Fibroblast of gingiva (primary cell): ENCODE measurements at regions not wholly inside any gene's neighbourhood (a gene's known extent, or its start where the extent isn't known, plus 50 kb on each side); places are given as distances from the start of the nearest gene placed in this dataset.

ENCODE experiments used
- DNase-seq: peaks from one replicate; pipeline ENCODE4 v3.0.0-alpha.2; 2011; ENCODE audit warnings: low read depth

DNA sequence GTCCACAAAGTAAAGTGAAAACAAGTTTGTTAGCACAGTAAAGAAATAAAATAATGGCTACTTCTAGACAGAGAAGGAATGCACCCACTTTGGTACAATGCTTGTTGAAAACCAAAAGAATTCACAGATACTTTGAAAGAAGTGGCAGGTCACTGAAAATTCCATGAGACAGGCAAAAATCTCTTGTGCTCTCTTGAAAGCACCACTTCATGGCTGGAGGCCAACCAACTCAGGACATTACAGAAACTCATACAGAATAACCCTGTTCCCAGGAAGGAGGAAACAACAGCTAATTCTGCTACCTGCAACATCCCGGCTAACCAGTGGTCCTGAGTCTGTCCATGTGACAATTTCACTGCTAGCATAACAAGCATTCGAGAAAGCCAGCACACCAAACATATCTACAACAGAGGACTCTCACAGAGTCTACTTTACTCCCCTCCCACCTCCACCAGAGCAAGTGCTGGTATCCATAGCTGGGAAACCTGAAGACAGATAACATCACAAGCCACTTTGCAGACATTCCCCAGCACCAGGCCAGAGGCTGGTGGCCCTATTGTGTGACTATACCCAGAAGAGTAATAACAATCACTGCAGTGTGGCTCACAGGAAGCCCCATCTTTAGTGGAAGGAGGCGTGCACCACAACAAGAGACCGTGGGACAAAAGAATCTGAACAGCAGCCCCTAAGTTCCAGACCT lies 255.3 kb upstream of the SLITRK3 start:
- no peak for DNase-seq

- no peak for DNase-seq
These were observed 250.4 kb upstream of the SLITRK3 start for GRCh38 chr3:165446555-165446954.

- DNase-seq, result no peak
These were observed 248.6 kb upstream of the SLITRK3 start for GRCh38 chr3:165444745-165445144.

GRCh38 chr3:165443664-165444063 lies 247.5 kb upstream of the SLITRK3 start:
- DNase-seq, result no peak

DNA sequence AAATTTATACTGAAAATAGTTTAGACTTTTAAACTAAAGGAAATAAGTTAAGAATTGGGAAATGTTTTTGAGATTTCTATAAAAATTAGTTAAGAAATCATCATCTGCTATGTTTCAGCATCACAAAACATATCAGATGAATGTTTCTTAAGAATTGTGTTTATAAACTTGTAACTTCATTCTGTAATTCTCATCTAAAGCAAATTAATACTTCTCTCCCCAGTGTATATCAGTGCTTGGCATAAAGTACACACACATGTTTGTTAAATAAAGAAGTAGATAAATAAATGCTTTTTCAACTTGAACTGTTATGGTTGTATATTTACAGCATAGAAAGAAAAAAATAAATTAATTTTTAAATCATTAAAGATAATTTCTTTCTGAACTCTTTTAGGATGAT lies 245.9 kb upstream of the SLITRK3 start:
- DNase-seq, result no peak

GRCh38 chr3:165440380-165440779 lies 244.2 kb upstream of the SLITRK3 start:
- no peak for DNase-seq

DNA sequence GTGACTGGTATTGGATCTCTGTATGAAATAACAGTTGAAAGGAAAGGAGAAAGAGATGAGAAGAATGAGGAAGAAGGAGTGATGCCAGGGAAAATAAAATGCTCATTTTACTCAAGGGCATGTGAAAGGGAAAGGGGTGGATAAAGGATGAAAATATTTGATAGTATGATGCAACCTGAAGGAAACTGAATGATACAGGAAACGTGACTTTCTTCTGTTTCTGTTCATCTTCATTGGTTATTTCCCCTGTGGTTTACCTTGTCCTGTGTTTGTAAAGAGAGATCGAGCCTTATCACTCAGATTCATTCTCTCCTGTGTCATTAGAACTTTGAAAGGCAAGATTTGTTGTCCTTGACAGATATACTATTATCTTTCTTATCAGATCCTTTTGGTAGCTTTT lies 243.6 kb upstream of the SLITRK3 start:
- DNase-seq, result no peak

DNA sequence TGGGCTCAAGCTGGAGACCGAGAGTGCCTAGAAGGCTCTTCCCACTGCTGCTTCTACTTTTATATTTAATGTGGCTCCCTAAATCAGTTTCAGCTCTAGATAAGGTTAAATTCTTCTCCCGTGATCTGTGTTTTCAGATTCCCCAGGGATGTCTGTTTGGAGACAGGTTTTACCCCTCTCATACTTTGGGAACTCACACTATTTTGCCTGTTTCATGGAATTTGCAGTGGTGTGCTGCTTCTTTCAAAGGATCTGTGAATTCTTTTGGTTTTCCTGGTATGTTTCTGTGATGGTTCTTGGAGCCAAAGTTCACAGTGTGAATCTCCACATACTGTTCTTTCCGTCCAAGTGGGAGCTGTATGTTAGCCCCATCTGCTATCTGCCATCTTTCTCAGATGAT lies 238.3 kb upstream of the SLITRK3 start:
- DNase-seq, result no peak

DNA sequence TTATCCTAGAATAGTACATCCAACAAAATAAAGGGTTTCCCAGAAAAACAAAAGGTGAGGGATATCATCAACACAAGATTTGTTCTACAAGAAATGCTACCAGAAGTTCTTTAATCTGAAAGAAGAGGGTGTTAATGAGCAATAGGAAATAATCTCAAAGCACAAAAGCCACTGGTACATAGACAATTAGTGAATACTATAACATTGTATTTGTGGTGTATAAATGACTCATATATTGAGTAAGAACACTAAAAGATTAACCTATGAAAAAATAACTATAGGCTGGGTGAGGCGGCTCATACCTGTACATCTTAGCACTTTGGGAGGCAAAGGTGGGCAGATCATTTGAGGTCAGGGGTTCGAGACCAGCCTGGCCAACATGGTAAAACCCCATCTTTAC lies 210.2 kb upstream of the SLITRK3 start:
- DNase-seq, result no peak

GRCh38 chr3:165404357-165405027 lies 208.3 kb upstream of the SLITRK3 start:
- no peak for DNase-seq

GRCh38 chr3:165403666-165404065 lies 207.5 kb upstream of the SLITRK3 start:
- DNase-seq, result no peak

DNA sequence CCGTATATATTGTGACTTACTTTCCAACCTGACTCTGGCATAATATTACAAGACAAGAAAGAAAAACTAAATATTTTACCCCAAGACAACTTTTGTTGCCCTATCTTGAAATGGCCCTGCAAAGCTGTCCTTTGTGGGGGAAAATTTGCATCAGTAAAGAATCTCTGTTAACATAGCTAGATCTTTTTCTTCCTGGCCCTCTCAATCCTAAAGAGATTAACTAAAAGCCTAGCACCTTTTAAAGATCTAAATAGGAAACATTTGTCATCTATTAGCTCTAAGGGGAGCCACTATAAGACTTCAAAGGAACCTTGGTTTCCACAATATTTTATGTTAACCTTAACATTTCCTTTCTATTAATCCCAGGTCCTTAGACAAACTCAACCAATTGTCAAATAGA lies 199.0 kb upstream of the SLITRK3 start:
- no peak for DNase-seq

- DNase-seq, result no peak
These were observed 197.3 kb upstream of the SLITRK3 start for GRCh38 chr3:165393461-165393860.

DNA sequence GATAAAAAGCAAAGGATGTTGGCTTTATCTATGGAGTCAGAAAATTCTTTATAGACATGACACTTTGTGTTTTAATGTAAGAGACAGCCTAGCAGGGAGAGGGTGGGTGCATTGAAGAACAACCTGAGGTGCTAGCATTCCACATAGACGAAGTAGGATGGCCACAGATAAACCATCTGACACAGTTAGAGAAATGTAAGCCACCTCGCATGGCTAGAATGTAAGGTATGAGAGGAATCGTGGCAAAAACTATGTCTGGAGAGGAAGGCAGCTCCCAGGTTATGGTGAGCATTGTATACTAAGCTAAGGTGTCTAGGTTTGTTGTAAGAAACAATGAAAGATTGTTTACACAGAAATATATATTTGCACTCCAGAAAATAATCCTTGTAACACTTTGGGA lies 194.0 kb upstream of the SLITRK3 start:
- DNase-seq, result no peak

- DNase-seq, result no peak
These were observed 193.5 kb upstream of the SLITRK3 start for GRCh38 chr3:165389653-165390052.

DNA sequence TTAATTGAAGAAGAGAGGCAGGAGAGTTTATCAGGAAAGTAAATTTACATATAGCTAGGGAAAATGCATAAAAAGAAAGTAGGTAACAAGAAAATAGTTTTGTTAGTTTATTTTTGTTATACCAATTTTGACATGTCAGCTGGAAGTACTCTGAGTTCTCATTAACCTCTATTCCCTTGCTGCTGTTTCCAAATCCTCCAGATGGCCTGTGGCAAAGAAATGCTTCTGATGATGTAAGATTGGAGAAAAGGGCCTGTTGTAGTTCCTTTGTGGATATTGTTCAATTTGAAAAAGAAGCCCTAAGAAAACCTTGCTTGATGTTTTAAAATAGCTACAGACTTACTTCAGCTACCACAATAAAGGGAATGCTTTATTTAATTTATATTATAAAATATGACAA lies 192.9 kb upstream of the SLITRK3 start:
- DNase-seq, result peak; percentile 58

DNA sequence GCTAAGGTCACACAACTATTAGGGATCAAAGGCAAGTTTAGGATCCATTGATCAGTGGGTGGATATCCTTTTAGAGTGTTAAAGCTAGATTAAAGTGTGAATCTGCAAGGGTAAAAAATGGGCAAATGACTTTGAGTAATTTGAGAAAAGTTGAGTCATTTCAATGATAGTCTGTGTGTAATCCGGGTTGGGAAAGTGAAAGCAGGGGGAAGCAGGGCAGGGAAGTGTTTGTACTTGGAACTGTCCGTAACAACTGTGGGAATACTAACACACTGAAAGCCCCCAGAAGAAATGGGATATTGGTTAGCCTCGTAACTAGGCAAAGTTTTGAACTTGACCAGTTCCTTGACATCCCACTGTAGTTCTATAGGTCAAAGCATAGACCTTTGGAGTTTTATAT lies 187.2 kb upstream of the SLITRK3 start:
- no peak for DNase-seq

DNA sequence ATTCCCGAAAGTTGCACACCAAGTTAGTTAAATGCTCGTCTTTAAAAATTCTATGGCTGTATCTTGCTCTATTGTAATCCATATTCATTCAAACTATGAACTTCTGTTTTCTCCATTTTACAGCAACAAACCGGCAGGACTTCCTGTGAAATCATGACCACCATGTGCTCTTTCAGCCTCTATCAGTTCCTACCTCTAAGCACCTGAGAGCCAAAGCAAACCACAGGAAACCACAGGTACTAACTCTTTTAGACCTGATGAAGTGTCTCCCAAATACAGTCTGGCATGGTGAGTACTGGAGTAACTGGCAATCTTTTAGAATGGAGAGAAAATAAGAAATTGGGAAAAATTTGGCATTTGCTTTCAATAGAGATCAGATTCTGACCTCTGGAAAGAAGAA lies 186.5 kb upstream of the SLITRK3 start:
- no peak for DNase-seq

GRCh38 chr3:165378761-165379160 lies 182.6 kb upstream of the SLITRK3 start:
- DNase-seq, result no peak

- no peak for DNase-seq
These were observed 162.8 kb upstream of the SLITRK3 start for GRCh38 chr3:165359005-165359404.

- no peak for DNase-seq
These were observed 159.1 kb upstream of the SLITRK3 start for GRCh38 chr3:165355316-165355715.

- DNase-seq, result no peak
These were observed 151.3 kb upstream of the SLITRK3 start for GRCh38 chr3:165347526-165347925.

GRCh38 chr3:165346503-165346902 lies 150.3 kb upstream of the SLITRK3 start:
- no peak for DNase-seq

DNA sequence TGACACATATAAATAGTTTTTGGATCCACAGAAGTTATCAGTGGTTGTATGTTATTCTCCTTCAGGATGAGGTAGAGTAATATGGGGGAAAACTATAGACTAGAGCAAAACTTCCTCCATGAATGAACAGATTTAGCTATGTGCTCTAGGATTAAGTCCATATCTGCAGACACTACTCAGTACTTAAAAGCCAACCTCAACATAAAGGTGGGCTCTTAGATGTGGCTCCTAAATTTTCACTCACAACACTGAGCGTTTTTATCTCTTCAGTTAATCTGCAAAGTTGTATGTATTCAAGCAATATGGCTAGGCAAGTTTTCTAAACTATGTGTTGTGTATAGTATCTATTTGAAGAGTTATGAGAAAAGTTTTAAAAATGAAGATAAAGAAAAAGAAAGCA lies 147.0 kb upstream of the SLITRK3 start:
- no peak for DNase-seq
